ENCODE measurements at regions not wholly inside any gene's neighbourhood (a gene's known extent, or its start where the extent isn't known, plus 50 kb on each side); places are given as distances from the start of the nearest gene placed in this dataset.

DNA sequence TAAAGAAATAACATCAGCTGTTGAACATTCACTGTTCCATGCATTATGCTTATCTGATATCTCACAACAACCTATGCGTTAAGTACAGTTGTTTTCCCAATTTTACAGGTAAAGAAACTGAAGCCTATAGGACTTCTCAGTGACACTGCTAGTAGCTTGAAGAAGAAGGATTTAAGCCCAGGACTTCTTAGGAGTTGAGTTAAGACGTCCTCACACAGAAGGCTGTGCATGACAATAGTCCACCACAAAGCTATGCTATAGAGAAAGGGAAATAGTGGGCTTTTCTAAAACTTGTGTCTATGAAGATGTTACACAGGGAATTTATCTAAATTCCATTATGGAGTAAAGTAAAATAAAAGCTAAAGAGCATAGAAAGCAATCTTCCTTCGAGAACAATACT, 120.5 kb upstream of the RASSF8 start:
- Histone ChIP-seq H3K9me1 (ENCODE audit: control insufficient read depth, extremely low read depth, insufficient read depth, low read length) (no peaks in the 10 kb centered on the region), H3K4me1 (ENCODE audit: control insufficient read depth, extremely low read depth, insufficient read depth, low read length) (no peaks in the 10 kb centered on the region), H3K9ac (ENCODE audit: control insufficient read depth, extremely low read depth, insufficient read depth, low read length) (no peak overlapping the region), H3K27ac (ENCODE audit: control insufficient read depth, insufficient read depth, low read length) (no peak overlapping the region), H3K4me2 (ENCODE audit: control insufficient read depth, extremely low read depth, insufficient read depth, low read depth, low read length) (no peak overlapping the region), H3K9me3 (ENCODE audit: control insufficient read depth, low read depth, low read length) (no peaks in the 10 kb centered on the region), H3K79me2 (ENCODE audit: control insufficient read depth, insufficient read depth, low read length) (no peaks in the 10 kb centered on the region), H3K36me3 (ENCODE audit: control insufficient read depth in 2 of 2, extremely low read depth in 1 of 2, insufficient read depth in 2 of 2, low read length in 2 of 2) (no peaks in the 10 kb centered on the region), H3K4me3 (ENCODE audit: control insufficient read depth in 2 of 3, extremely low read depth in 1 of 3, insufficient read depth in 2 of 3, low read depth in 1 of 3, low read length in 3 of 3) (no peak overlapping the region), H2AFZ (ENCODE audit: control insufficient read depth, low read length) (no peak overlapping the region), H3K27me3 (ENCODE audit: control insufficient read depth, extremely low read depth, insufficient read depth, low read length) (no peaks in the 10 kb centered on the region), H4K20me1 (ENCODE audit: control insufficient read depth, extremely low read depth, insufficient read depth, low read length) (no peaks in the 10 kb centered on the region)
- DNase-seq (ENCODE audit: low read depth, low spot score), result no peak
- TF ChIP-seq EZH2 (IDR thresholded peaks at IDR 0.05; ENCODE audit: low read length), result no peak
- TF ChIP-seq, protein P1, sequence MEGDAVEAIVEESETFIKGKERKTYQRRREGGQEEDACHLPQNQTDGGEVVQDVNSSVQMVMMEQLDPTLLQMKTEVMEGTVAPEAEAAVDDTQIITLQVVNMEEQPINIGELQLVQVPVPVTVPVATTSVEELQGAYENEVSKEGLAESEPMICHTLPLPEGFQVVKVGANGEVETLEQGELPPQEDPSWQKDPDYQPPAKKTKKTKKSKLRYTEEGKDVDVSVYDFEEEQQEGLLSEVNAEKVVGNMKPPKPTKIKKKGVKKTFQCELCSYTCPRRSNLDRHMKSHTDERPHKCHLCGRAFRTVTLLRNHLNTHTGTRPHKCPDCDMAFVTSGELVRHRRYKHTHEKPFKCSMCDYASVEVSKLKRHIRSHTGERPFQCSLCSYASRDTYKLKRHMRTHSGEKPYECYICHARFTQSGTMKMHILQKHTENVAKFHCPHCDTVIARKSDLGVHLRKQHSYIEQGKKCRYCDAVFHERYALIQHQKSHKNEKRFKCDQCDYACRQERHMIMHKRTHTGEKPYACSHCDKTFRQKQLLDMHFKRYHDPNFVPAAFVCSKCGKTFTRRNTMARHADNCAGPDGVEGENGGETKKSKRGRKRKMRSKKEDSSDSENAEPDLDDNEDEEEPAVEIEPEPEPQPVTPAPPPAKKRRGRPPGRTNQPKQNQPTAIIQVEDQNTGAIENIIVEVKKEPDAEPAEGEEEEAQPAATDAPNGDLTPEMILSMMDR (optimal IDR thresholded peaks at IDR 0.05 in 1 of 3, IDR thresholded peaks at IDR 0.05 in 1 of 3, conservative IDR thresholded peaks at IDR 0.05 in 1 of 3; ENCODE audit: extremely low read depth in 1 of 3, insufficient read depth in 2 of 3, low read length in 3 of 3), result no peak
- dilution Hi-C loops (cut with MboI; ENCODE audit: extremely low pct_ligation_motif_present, low sequenced_read_pairs), result no loop called here
- no peak for FAIRE-seq

DNA sequence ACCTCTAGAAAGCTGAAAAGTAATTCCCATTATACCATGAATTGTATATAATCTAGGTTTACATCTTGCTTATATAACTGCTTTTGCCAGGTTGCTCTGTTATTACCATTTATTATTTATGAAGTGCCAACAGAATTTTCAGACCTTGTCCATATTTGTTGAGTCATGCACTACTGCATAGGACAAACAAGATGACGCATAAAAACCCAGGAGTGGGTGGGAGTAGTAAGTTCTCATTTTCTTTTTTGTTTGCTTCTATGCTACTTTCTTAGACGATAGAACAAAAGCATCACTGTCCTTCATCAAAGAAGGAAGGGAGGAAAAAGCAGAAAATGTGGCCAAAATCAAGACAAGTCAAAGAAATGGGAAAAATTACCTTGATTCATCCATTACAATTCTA, 119.0 kb upstream of the RASSF8 start:
- Histone ChIP-seq H3K27ac (ENCODE audit: control insufficient read depth, insufficient read depth, low read length) (no peak overlapping the region), H3K9me1 (ENCODE audit: control insufficient read depth, extremely low read depth, insufficient read depth, low read length) (no peaks in the 10 kb centered on the region), H3K4me1 (ENCODE audit: control insufficient read depth, extremely low read depth, insufficient read depth, low read length) (no peaks in the 10 kb centered on the region), H3K27me3 (ENCODE audit: control insufficient read depth, extremely low read depth, insufficient read depth, low read length) (no peaks in the 10 kb centered on the region), H3K79me2 (ENCODE audit: control insufficient read depth, insufficient read depth, low read length) (no peaks in the 10 kb centered on the region), H4K20me1 (ENCODE audit: control insufficient read depth, extremely low read depth, insufficient read depth, low read length) (no peaks in the 10 kb centered on the region), H3K9ac (ENCODE audit: control insufficient read depth, extremely low read depth, insufficient read depth, low read length) (no peak overlapping the region), H3K4me2 (ENCODE audit: control insufficient read depth, extremely low read depth, insufficient read depth, low read depth, low read length) (no peak overlapping the region), H3K4me3 (ENCODE audit: control insufficient read depth in 2 of 3, extremely low read depth in 1 of 3, insufficient read depth in 2 of 3, low read depth in 1 of 3, low read length in 3 of 3) (no peak overlapping the region), H3K9me3 (ENCODE audit: control insufficient read depth, low read depth, low read length) (no peaks in the 10 kb centered on the region), H2AFZ (ENCODE audit: control insufficient read depth, low read length) (no peak overlapping the region), H3K36me3 (ENCODE audit: control insufficient read depth in 2 of 2, extremely low read depth in 1 of 2, insufficient read depth in 2 of 2, low read length in 2 of 2) (no peaks in the 10 kb centered on the region)
- TF ChIP-seq, protein P1 (optimal IDR thresholded peaks at IDR 0.05 in 1 of 3, IDR thresholded peaks at IDR 0.05 in 1 of 3, conservative IDR thresholded peaks at IDR 0.05 in 1 of 3; ENCODE audit: extremely low read depth in 1 of 3, insufficient read depth in 2 of 3, low read length in 3 of 3), result no peak
- no peak for TF ChIP-seq EZH2 (IDR thresholded peaks at IDR 0.05; ENCODE audit: low read length)
- DNase-seq (ENCODE audit: low read depth, low spot score) (no peak), FAIRE-seq (no peak)
- dilution Hi-C loops (cut with MboI; ENCODE audit: extremely low pct_ligation_motif_present, low sequenced_read_pairs), result no loop called here
